Activated CD4-positive, CD25-positive, alpha-beta regulatory T cell treated with anti-CD3 and anti-CD28 coated beads, Interleukin-2, amount 50 U/mL, for 24 hours (primary cell): ENCODE measurements at regions not wholly inside any gene's neighbourhood (a gene's known extent, or its start where the extent isn't known, plus 50 kb on each side); places are given as distances from the start of the nearest gene placed in this dataset.
"Not testable (repeated sequence)": the region's sequence is repeated elsewhere in the genome, so short reads cannot be mapped to it uniquely, and the experiment has no call there.

Source experiments
- ATAC-seq, 2 donors: fragments of 150-1000 bp; cut with Tn5 transposase; one replicate each; pipeline ENCODE4 v1.10.0; 2021; ENCODE audit warnings: mild to moderate bottlenecking in 1 of 2, moderate library complexity in 1 of 2

DNA sequence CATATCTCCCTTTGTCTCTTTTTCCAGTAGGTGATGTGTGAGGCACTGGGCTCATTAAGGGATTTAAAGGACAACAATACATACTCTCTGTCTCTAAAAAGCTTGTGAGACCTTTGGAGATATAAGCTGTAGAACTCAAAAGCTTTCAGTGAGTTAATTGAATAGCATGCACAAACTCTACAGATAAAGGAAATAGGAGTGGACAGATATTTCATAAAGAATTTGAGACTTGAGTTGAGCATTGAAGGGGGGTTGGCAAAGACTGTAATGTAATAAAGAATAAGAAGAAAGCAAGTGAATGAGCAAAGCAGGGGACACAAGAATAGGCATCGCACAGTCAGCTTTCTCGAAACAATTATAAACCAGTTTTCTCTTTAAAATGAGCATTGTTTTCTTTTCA lies 583.4 kb upstream of the DPPA4 start:
- ATAC-seq = no peak

DNA sequence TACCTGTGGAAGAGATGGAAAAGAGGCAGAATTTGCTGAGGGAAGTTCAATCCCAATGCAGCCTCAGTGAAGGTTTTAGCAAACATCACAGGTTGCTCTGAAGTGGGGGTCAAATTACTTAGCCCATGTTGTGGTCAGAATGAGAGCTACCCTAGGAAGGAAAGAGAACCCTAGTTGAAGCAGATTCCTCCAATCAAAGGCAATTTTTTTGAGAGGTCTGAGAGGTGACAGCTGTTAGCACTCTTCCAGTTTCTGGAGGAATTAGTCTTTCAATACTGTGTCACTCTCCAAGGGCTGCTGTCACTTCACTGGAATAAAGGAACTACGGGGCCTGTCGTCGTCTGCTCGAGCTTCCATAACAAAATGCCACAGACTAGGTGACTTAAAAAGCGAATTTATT lies 584.2 kb upstream of the DPPA4 start:
- no peak for ATAC-seq

GRCh38 chr3:109922856-109923255 lies 585.5 kb upstream of the DPPA4 start:
- no peak for ATAC-seq

DNA sequence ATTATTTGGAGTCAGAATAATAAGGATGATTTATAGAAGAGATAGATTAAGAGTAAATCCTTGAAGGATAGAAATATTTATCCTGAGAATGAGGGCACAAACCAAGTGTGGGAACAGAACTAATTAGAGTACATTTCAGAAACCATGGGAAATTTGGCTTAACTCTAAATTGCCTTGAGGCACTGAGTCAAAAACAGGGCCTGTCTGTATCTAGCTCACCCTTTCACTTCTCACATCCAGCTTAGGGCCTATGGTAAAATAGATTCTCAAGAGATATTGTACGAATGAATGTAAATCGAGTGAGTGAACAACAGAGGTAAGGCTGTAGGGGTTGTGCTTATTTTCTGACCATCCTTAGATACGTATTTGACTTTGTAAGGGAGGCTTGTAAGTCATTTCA lies 586.1 kb upstream of the DPPA4 start:
- ATAC-seq = no peak

DNA sequence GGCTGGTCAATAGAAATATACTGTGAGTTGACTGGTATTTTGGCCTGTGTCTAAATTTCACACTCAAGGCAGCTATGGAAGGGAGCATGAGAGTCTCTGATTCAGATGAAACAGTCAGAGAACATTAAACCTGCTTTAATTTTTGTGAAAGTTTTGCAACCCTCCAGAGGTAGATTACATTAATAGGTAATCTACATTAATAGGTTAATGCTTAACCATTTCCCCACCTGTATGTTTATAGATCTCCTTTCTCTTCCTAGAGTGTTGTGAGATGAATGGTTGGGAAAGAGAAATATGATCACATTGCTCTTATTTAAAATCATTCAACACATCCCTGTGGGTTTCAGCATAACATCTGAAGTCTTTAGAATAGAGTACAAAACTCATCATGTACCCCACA lies 586.9 kb upstream of the DPPA4 start:
- no peak for ATAC-seq

DNA sequence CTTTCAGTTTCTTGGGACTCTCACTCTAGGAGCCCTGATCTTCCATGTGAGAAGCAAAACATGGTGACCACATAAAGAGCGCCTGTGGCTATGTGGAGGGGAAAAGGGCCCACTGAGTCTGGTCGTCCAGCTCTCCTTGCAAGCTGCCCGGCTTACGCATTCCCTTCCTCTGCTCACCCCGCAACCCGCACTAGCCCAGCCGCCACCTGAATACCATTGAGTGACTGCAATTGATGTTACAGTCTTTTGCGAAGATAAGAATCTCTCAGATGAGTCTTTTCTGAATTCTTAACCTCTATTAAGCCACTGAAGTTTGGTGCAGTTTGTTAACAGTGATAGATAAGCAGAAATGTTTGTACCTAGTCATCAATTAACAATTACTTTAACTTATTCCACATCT lies 589.0 kb upstream of the DPPA4 start:
- no peak for ATAC-seq

- ATAC-seq = peak; percentile 28 to 59
These were observed 589.8 kb upstream of the DPPA4 start for GRCh38 chr3:109927161-109927560.

DNA sequence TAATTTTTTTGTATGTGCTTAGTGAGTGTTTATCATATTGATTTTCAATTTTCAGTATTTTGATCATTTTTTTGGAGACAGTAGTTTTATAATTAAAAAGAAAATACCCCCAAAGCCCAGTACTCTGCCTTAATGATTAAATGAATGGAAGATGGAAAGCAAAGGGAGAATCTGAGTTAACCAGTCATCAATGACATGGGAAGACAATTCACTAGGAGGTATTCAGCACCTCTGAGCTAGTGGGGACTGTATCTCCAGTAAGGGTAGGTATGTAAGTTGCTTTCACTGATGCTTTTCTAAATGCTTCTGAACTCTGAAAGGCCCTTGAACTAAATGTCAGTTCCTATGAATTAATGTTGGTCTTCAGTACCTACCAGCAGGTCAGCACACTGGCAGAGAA lies 590.4 kb upstream of the DPPA4 start:
- no peak for ATAC-seq

- ATAC-seq = no peak
These were observed 593.2 kb upstream of the DPPA4 start for GRCh38 chr3:109930582-109930981.

DNA sequence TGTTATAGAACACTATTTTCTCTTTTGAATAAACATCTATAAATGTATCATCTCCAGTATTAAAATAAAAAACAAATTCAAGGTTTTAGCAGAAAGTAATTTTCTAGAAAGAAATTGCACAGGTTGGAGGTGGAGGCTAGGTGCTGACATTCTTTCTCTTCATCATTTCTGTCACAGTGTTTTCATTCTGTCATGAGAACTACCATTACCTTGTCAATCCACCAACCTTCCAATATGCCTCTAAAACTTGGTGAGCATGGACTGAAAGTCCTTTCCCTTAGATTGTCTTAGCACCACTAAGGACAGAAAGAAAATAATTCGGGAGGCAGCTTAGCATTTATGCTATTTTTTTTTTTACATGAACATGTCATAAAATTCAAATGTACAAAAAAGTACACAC lies 596.2 kb upstream of the DPPA4 start:
- no peak for ATAC-seq

DNA sequence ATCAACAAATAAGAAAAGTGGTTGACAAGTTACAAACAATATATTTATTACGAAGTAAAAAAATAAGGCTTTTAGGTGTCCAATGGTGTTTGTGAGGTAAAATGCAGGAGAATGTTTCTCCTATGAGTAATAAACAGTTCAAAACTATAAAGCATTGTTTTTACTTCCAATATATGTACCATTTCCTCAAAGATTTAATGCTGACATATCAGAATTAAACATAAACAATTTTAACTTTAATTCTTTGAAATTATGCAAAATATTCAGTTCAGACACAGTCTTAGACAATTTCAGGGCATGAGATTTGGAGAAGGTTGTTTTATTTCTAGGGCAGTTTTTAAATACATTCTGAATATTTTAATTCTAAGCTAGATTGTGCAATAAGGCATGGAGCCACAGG lies 602.5 kb upstream of the DPPA4 start:
- no peak for ATAC-seq

DNA sequence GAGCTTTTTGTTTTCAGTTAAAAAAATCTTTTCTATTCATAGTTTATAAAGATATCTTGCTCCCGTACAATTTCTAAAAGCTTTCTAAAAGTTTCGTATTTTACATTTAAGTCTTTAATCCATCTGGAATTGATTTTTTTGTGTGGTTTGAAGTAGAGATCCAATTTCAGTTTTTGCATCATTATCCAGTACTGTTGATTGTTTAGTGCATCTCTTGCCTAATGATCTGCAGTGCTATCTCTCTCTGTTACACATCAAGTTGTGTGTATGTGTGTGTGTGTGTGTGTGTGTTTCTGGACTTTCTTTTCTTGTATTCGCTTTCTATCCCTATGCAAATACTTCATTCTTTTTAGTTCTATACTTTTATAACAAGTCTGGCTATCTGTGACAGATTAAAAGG lies 605.8 kb upstream of the DPPA4 start:
- ATAC-seq = no peak

- no peak for ATAC-seq
These were observed 607.5 kb upstream of the DPPA4 start for GRCh38 chr3:109944836-109945235.

GRCh38 chr3:109952924-109953323 lies 615.6 kb upstream of the DPPA4 start:
- no peak for ATAC-seq

DNA sequence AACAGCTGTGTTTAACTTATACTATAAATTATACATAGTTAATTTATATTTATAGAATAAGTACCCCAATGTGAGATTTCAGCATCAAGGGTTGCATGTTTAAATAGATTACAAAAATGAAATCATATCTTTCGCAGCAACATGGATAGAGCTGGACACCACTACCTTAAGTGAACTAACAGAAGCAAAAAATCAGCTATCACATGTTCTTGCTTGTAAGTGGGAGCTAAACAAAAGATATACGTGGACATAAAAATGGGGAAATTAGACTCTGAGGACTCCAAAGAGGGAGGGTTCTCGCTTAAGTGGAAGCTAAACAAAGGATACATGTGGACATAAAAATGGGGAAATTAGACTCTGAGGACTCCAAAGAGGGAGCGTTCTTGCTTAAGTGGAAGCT lies 626.5 kb upstream of the DPPA4 start:
- ATAC-seq = no peak

DNA sequence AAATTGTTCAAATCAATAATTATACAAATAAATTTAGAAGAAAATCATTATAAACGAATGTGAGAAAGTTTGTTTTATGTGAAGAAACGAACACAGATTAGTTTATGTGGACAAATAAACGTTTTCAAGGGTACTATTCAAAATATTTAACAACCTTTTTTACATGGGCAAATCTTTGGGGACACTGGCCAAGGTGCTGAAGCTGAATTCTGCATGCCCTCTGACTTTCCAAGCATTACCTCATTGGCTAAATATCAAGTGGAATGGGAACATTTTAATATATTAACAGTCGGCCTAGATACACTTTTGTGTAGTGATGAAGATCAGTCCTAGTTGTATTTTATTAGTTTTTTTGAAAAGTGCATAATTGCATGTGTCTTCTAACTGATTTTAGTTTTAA lies 636.4 kb upstream of the DPPA4 start:
- ATAC-seq = no peak

DNA sequence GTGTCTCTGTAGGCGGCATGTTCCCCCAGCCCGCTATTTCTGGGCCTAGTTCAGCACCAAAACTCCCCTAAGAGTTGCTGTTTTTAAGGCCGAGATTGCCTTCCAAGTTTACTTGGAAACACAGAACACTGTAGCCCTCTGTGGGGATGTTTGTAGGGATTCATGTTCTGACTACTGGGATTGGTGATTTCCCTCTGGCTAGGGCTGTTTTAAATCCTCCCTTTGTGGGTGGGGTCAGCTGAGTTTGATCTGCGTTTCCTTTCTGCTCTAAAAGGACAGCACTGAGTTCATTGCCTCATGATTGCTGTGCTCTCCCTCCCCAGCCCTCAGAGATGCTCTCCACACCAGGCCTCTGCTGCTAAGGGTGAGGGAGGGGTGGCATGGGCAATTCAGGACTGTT lies 640.6 kb upstream of the DPPA4 start:
- ATAC-seq = no peak

GRCh38 chr3:109982201-109982600 lies 644.9 kb upstream of the DPPA4 start:
- ATAC-seq = no peak

DNA sequence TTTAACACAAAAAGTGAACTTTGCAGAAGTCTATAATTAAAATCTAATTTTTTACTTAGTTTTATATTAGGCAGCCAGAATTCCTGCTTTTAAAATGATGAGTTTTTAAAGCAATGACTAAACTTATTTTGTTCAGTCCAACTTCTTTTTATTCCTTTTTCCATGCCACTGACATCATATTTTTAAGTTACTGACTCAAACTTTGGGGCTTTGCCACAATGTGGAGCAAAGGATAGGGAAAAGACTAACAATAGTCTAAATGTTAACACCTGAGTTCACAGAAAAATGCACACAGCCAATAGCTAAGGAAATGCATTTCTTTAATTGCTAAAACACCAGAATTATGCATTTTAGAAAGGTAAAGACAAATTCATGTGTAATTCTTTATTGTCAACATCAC lies 647.6 kb upstream of the DPPA4 start:
- no peak for ATAC-seq

GRCh38 chr3:109985943-109986555 lies 648.7 kb upstream of the DPPA4 start:
- ATAC-seq = no peak

- ATAC-seq = no peak
These were observed 657.5 kb upstream of the DPPA4 start for GRCh38 chr3:109994853-109995252.

GRCh38 chr3:109995377-109995776 lies 658.0 kb upstream of the DPPA4 start:
- ATAC-seq = no peak

DNA sequence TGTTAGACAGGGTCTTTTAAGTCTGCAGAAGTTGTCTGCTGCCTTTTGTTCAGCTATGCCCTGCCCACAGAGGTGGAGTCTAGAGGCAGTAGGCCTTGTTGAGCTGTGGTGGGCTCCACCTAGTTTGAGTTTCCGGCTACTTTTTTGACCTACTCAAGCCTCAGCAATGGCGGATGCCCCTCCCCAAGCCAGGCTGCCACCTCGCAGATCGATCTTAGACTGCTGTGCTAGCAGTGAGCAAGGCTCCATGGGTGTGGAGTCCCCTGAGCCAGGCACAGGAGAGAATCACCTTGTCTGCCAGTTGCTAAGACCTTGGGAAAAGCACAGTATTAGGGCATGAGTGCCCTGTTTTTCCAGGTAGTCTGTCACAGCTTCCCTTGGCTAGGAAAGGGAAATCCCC lies 664.6 kb upstream of the DPPA4 start:
- ATAC-seq = not testable (repeated sequence)

DNA sequence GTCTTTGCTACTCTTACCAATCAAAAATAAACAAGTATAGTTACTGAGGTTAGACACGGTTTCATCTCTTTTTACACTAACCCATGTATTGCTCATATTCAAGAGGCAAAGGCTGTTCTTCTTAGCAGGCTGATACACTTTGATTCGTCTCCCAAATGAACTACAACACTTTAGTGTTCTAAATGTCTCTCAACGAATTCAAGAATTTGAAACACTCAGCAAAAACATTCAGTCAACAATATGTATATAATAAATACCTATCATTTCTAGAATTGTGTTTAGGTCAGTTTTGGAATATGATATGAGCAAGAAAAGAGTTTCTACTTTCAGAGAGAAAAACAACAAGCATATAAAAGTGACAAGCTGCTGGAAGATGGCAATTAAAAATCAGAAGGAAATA lies 669.6 kb upstream of the DPPA4 start:
- no peak for ATAC-seq

GRCh38 chr3:110015231-110015963 lies 678.1 kb upstream of the DPPA4 start:
- peak; percentile 86 to 87 for ATAC-seq
